Stimulated activated naive CD8-positive, alpha-beta T cell treated with anti-CD3 and anti-CD28 coated beads, Interleukin-15, amount 100 ng/mL, for 72 hours (primary cell): ENCODE measurements at regions not wholly inside any gene's neighbourhood (a gene's known extent, or its start where the extent isn't known, plus 50 kb on each side); places are given as distances from the start of the nearest gene placed in this dataset.
A peak's percentile ranks its signal among the peaks of the same experiment; 100 is the strongest.

Experiments
- ATAC-seq: fragments of 150-1000 bp; cut with Tn5 transposase; 2 replicates; pipeline ENCODE4 v1.10.0; 2021; ENCODE audit warnings: mild to moderate bottlenecking, moderate library complexity
- DNase-seq, 2 donors: peaks; one replicate each; pipeline ENCODE4 v3.0.0; 2021 to 2022
- H3K27ac Mint-ChIP-seq, 2 donors: one replicate each; pipeline ENCODE4 v1.8.0; 2022; ENCODE audit warnings: mild to moderate bottlenecking in 2 of 2, mixed read lengths in 2 of 2, moderate library complexity in 2 of 2
- H3K27me3 Mint-ChIP-seq: one replicate; pipeline ENCODE4 v1.8.0; 2022; ENCODE audit warnings: mixed read lengths
- H3K4me1 Mint-ChIP-seq: one replicate; pipeline ENCODE4 v1.8.0; 2022; ENCODE audit warnings: mild to moderate bottlenecking, mixed read lengths
- H3K4me3 Mint-ChIP-seq, 2 donors: one replicate each; pipeline ENCODE4 v1.8.0; 2022; ENCODE audit warnings: mild to moderate bottlenecking in 2 of 2, mixed read lengths in 2 of 2, moderate library complexity in 1 of 2
- H3K9me3 Mint-ChIP-seq, 2 donors: one replicate each; pipeline ENCODE4 v1.8.0; 2022; ENCODE audit warnings: mixed read lengths in 2 of 2

GRCh38 chr5:38121420-38121819, 136.9 kb upstream of the EGFLAM start:
- Mint-ChIP-seq H3K4me1 (peaks cover 15% of the 10 kb centered on the region), H3K27me3 (peaks cover 8% of the 10 kb centered on the region), H3K27ac (peak overlapping the region in 1 of 2 donors; percentile 14), H3K4me3 (no peak overlapping the region), H3K9me3 (peaks cover 13 to 28% of the 10 kb centered on the region in 2 donors)
- DNase-seq (no peak), ATAC-seq (peak; percentile 78)

GRCh38 chr5:38119836-38120235, 138.5 kb upstream of the EGFLAM start:
- ATAC-seq (no peak), DNase-seq (no peak)
- H3K9me3 Mint-ChIP-seq = peaks cover 13 to 28% of the 10 kb centered on the region in 2 donors
- H3K27me3 Mint-ChIP-seq = peaks cover 8% of the 10 kb centered on the region
- no peak overlapping the region for H3K27ac Mint-ChIP-seq
- peaks cover 15% of the 10 kb centered on the region for H3K4me1 Mint-ChIP-seq
- H3K4me3 Mint-ChIP-seq = no peak overlapping the region

GRCh38 chr5:38117784-38118479, 140.4 kb upstream of the EGFLAM start:
- ATAC-seq = no peak
- Mint-ChIP-seq H3K27me3 (peaks cover 8% of the 10 kb centered on the region), H3K4me1 (peaks cover 15% of the 10 kb centered on the region), H3K4me3 (no peak overlapping the region), H3K27ac (no peak overlapping the region), H3K9me3 (peaks cover 13 to 36% of the 10 kb centered on the region in 2 donors)
- DNase-seq = no peak

GRCh38 chr5:38115318-38115827, 143.0 kb upstream of the EGFLAM start:
- H3K9me3 Mint-ChIP-seq = peaks cover 5 to 16% of the 10 kb centered on the region in 2 donors
- H3K4me3 Mint-ChIP-seq = no peak overlapping the region
- peaks cover 8% of the 10 kb centered on the region for H3K27me3 Mint-ChIP-seq
- ATAC-seq (no peak), DNase-seq (no peak)
- no peaks in the 10 kb centered on the region for H3K4me1 Mint-ChIP-seq
- no peak overlapping the region for H3K27ac Mint-ChIP-seq

GRCh38 chr5:38113880-38114279, 144.5 kb upstream of the EGFLAM start:
- Mint-ChIP-seq H3K27ac (no peak overlapping the region), H3K4me3 (no peak overlapping the region), H3K9me3 (peaks cover 0 to 9% of the 10 kb centered on the region in 2 donors), H3K4me1 (no peaks in the 10 kb centered on the region), H3K27me3 (no peaks in the 10 kb centered on the region)
- ATAC-seq (no peak), DNase-seq (no peak)

GRCh38 chr5:38113456-38113855, 144.9 kb upstream of the EGFLAM start:
- ATAC-seq (no peak), DNase-seq (no peak)
- Mint-ChIP-seq H3K9me3 (peaks cover 0 to 9% of the 10 kb centered on the region in 2 donors), H3K27ac (no peak overlapping the region), H3K4me3 (no peak overlapping the region), H3K4me1 (no peaks in the 10 kb centered on the region), H3K27me3 (no peaks in the 10 kb centered on the region)

- peaks cover 0 to 9% of the 10 kb centered on the region in 2 donors for H3K9me3 Mint-ChIP-seq
- no peak overlapping the region for H3K4me3 Mint-ChIP-seq
- no peaks in the 10 kb centered on the region for H3K27me3 Mint-ChIP-seq
- no peak overlapping the region for H3K27ac Mint-ChIP-seq
- DNase-seq (no peak), ATAC-seq (no peak)
- no peaks in the 10 kb centered on the region for H3K4me1 Mint-ChIP-seq
Observed at GRCh38 chr5:38112938-38113337, 145.4 kb upstream of the EGFLAM start.

GRCh38 chr5:38110130-38110529, 148.2 kb upstream of the EGFLAM start:
- no peaks in the 10 kb centered on the region for H3K27me3 Mint-ChIP-seq
- H3K4me3 Mint-ChIP-seq = no peak overlapping the region
- H3K27ac Mint-ChIP-seq = no peak overlapping the region
- DNase-seq = no peak
- H3K4me1 Mint-ChIP-seq = no peaks in the 10 kb centered on the region
- no peak for ATAC-seq
- peaks cover 0 to 9% of the 10 kb centered on the region in 2 donors for H3K9me3 Mint-ChIP-seq

- DNase-seq (no peak), ATAC-seq (no peak)
- Mint-ChIP-seq H3K4me3 (no peak overlapping the region), H3K4me1 (no peaks in the 10 kb centered on the region), H3K9me3 (no peaks in the 10 kb centered on the region), H3K27me3 (no peaks in the 10 kb centered on the region), H3K27ac (no peak overlapping the region)
Observed at GRCh38 chr5:38107096-38107495, 151.3 kb upstream of the EGFLAM start.

- Mint-ChIP-seq H3K4me1 (no peaks in the 10 kb centered on the region), H3K9me3 (no peaks in the 10 kb centered on the region), H3K27me3 (no peaks in the 10 kb centered on the region), H3K4me3 (no peak overlapping the region), H3K27ac (peak overlapping the region in 1 of 2 donors; percentile 19)
- no peak for DNase-seq
- ATAC-seq = no peak
Observed at GRCh38 chr5:38105801-38106200, 152.6 kb upstream of the EGFLAM start.

- Mint-ChIP-seq H3K9me3 (no peaks in the 10 kb centered on the region), H3K27ac (no peak overlapping the region), H3K27me3 (no peaks in the 10 kb centered on the region), H3K4me1 (no peaks in the 10 kb centered on the region), H3K4me3 (no peak overlapping the region)
- no peak for DNase-seq
- ATAC-seq = no peak
Observed at GRCh38 chr5:38105231-38105570, 153.2 kb upstream of the EGFLAM start.

GRCh38 chr5:38104497-38105230, 153.7 kb upstream of the EGFLAM start:
- no peaks in the 10 kb centered on the region for H3K4me1 Mint-ChIP-seq
- H3K9me3 Mint-ChIP-seq = no peaks in the 10 kb centered on the region
- H3K4me3 Mint-ChIP-seq = no peak overlapping the region
- H3K27ac Mint-ChIP-seq = no peak overlapping the region
- no peak for ATAC-seq
- H3K27me3 Mint-ChIP-seq = no peaks in the 10 kb centered on the region
- no peak for DNase-seq

GRCh38 chr5:38101897-38102296, 156.5 kb upstream of the EGFLAM start:
- no peak overlapping the region for H3K27ac Mint-ChIP-seq

GRCh38 chr5:38099205-38100168, 158.9 kb upstream of the EGFLAM start:
- Mint-ChIP-seq H3K4me1 (no peaks in the 10 kb centered on the region), H3K27ac (no peak overlapping the region), H3K27me3 (no peaks in the 10 kb centered on the region), H3K4me3 (no peak overlapping the region), H3K9me3 (no peaks in the 10 kb centered on the region)
- DNase-seq (no peak), ATAC-seq (no peak)

More at GRCh38 chr5:38101897-38102296, 156.5 kb upstream of the EGFLAM start:
- no peaks in the 10 kb centered on the region for H3K9me3 Mint-ChIP-seq
- no peaks in the 10 kb centered on the region for H3K4me1 Mint-ChIP-seq
- ATAC-seq (no peak), DNase-seq (no peak)
- H3K27me3 Mint-ChIP-seq = no peaks in the 10 kb centered on the region
- H3K4me3 Mint-ChIP-seq = no peak overlapping the region

- no peak for ATAC-seq
- no peak for DNase-seq
- Mint-ChIP-seq H3K4me3 (no peak overlapping the region), H3K27ac (no peak overlapping the region), H3K27me3 (no peaks in the 10 kb centered on the region), H3K9me3 (no peaks in the 10 kb centered on the region), H3K4me1 (no peaks in the 10 kb centered on the region)
Observed at GRCh38 chr5:38094889-38095288, 163.5 kb upstream of the EGFLAM start.
